Neural cell (in vitro differentiated cells): ENCODE measurements at regions not wholly inside any gene's neighbourhood (a gene's known extent, or its start where the extent isn't known, plus 50 kb on each side); places are given as distances from the start of the nearest gene placed in this dataset.

Experiments used
- H2AFZ ChIP-seq: fragments of 200-600, 300-800 bp; sonication (generic), shearing (Covaris generic); 2 replicates; pipeline ENCODE4 v1.6.0; 2014; ENCODE audit warnings: low read depth, mild to moderate bottlenecking, antibody characterized with exemption, low read length, moderate library complexity
- H3F3A ChIP-seq: fragments of 200-600 bp; shearing (Covaris generic); 2 replicates; pipeline ENCODE4 v1.6.1; 2016; ENCODE audit warnings: mild to moderate bottlenecking, moderate library complexity, mixed read lengths, antibody characterized with exemption, low read length; ENCODE audit not compliant: insufficient read depth, poor library complexity, severe bottlenecking
- H3K27ac ChIP-seq: fragments of 200-600, 300-800 bp; sonication (generic), shearing (Covaris generic); 2 replicates; pipeline ENCODE4 v1.5.1; 2014; ENCODE audit warnings: mild to moderate bottlenecking, low read length, moderate library complexity
- H3K27me3 ChIP-seq: fragments of 300-800, 200-600 bp; sonication (generic), shearing (Covaris generic); 2 replicates; pipeline ENCODE4 v1.6.0; 2014; ENCODE audit warnings: mild to moderate bottlenecking, low read depth, low read length, moderate library complexity; ENCODE audit not compliant: insufficient read depth
- H3K36me3 ChIP-seq: fragments of 300-800, 200-600 bp; sonication (generic), shearing (Covaris generic); 2 replicates; pipeline ENCODE4 v1.5.1; 2014; ENCODE audit warnings: mild to moderate bottlenecking, antibody characterized with exemption, low read length, moderate library complexity; ENCODE audit not compliant: insufficient read depth
- H3K4me2 ChIP-seq: fragments of 300-800, 200-600 bp; sonication (generic), shearing (Covaris generic); 2 replicates; pipeline ENCODE4 v1.6.0; 2014; ENCODE audit warnings: mild to moderate bottlenecking, low read length
- H3K4me3 ChIP-seq: fragments of 300-800, 200-600 bp; sonication (generic), shearing (Covaris generic); 2 replicates; pipeline ENCODE4 v1.5.1; 2014; ENCODE audit warnings: mild to moderate bottlenecking, low read length, moderate library complexity
- H3K79me2 ChIP-seq: fragments of 200-600 bp; shearing (Covaris generic); replicated peaks from 2 replicates; pipeline ENCODE4 v1.6.0; 2014; ENCODE audit warnings: mild to moderate bottlenecking, low read length, moderate library complexity; ENCODE audit not compliant: insufficient read depth
- H3K9ac ChIP-seq: fragments of 300-800, 200-600 bp; sonication (generic), shearing (Covaris generic); 2 replicates; pipeline ENCODE4 v1.6.1; 2016; ENCODE audit warnings: mild to moderate bottlenecking, low read length, mixed read lengths
- H3K9me2 ChIP-seq: fragments of 200-600 bp; shearing (Covaris generic); 2 replicates; pipeline ENCODE4 v1.6.1; 2016; ENCODE audit warnings: mild to moderate bottlenecking, low read length, mixed read lengths; ENCODE audit not compliant: insufficient read depth
- H3K9me3 ChIP-seq: fragments of 200-600, 300-800 bp; sonication (generic), shearing (Covaris generic); 2 replicates; pipeline ENCODE4 v1.6.1; 2016; ENCODE audit warnings: mild to moderate bottlenecking, mixed run types, low read length, moderate library complexity, mixed read lengths
- H4K20me1 ChIP-seq: fragments of 200-600 bp; shearing (Covaris generic); 2 replicates; pipeline ENCODE4 v1.6.1; 2016; ENCODE audit warnings: mild to moderate bottlenecking, mixed run types; ENCODE audit not compliant: insufficient read depth
- EP300 ChIP-seq: fragments of 450-650 bp; conservative IDR thresholded peaks from 2 replicates; pipeline ENCODE4 v1.6.1; 2014; ENCODE audit warnings: antibody characterized with exemption, mild to moderate bottlenecking, moderate library complexity; ENCODE audit not compliant: poor library complexity, severe bottlenecking
- EZH2 ChIP-seq: fragments of 200-600, 300-800 bp; shearing (Covaris generic), sonication (generic); IDR thresholded peaks from 2 replicates; pipeline ENCODE4 v1.6.1; 2014; ENCODE audit warnings: antibody characterized with exemption, low read length, borderline replicate concordance, mild to moderate bottlenecking; ENCODE audit not compliant: insufficient read depth, poor library complexity, severe bottlenecking
- MXI1 ChIP-seq: fragments of 450-650 bp; conservative IDR thresholded peaks from 2 replicates; pipeline ENCODE4 v1.6.1; 2014; ENCODE audit warnings: antibody characterized with exemption, mild to moderate bottlenecking; ENCODE audit not compliant: poor library complexity, severe bottlenecking
- POLR2AphosphoS5 ChIP-seq: IDR thresholded peaks from 2 replicates; pipeline ENCODE4 v1.6.1; 2012
- RAD21 ChIP-seq: fragments of 450-650 bp; conservative IDR thresholded peaks from 2 replicates; pipeline ENCODE4 v1.6.1; 2014; ENCODE audit warnings: antibody characterized with exemption, mild to moderate bottlenecking, moderate library complexity
- SMC3 ChIP-seq: fragments of 450-650 bp; conservative IDR thresholded peaks from 2 replicates; pipeline ENCODE4 v1.6.1; 2014; ENCODE audit warnings: antibody characterized with exemption, mild to moderate bottlenecking, moderate library complexity; ENCODE audit not compliant: poor library complexity
- TAF1 ChIP-seq: IDR thresholded peaks from 2 replicates; pipeline ENCODE4 v1.6.1; 2012; ENCODE audit warnings: low read depth
- TF ChIP-seq, protein P1 (sequence below): IDR thresholded peaks from 2 replicates; pipeline ENCODE4 v1.6.1; 2012; ENCODE audit warnings: borderline replicate concordance
- TF ChIP-seq, protein P2 (sequence below): fragments of 450-650 bp; IDR thresholded peaks from 2 replicates; pipeline ENCODE4 v1.5.1; 2014; ENCODE audit warnings: antibody characterized with exemption, mild to moderate bottlenecking, moderate library complexity; ENCODE audit not compliant: poor library complexity, severe bottlenecking

GRCh38 chr2:126799301-126799700 lies 99.4 kb upstream of the TEX51 start:
- no peak overlapping the region for H2AFZ ChIP-seq
- no peak overlapping the region for H3K4me2 ChIP-seq
- no peaks in the 10 kb centered on the region for H3F3A ChIP-seq
- no peak overlapping the region for H3K27ac ChIP-seq
- H3K9me2 ChIP-seq: no peaks in the 10 kb centered on the region
- TF ChIP-seq SMC3 (no peak), MXI1 (no peak), EZH2 (no peak), TAF1 (no peak), EP300 (no peak), POLR2AphosphoS5 (no peak), RAD21 (no peak)
- TF ChIP-seq, protein P1, sequence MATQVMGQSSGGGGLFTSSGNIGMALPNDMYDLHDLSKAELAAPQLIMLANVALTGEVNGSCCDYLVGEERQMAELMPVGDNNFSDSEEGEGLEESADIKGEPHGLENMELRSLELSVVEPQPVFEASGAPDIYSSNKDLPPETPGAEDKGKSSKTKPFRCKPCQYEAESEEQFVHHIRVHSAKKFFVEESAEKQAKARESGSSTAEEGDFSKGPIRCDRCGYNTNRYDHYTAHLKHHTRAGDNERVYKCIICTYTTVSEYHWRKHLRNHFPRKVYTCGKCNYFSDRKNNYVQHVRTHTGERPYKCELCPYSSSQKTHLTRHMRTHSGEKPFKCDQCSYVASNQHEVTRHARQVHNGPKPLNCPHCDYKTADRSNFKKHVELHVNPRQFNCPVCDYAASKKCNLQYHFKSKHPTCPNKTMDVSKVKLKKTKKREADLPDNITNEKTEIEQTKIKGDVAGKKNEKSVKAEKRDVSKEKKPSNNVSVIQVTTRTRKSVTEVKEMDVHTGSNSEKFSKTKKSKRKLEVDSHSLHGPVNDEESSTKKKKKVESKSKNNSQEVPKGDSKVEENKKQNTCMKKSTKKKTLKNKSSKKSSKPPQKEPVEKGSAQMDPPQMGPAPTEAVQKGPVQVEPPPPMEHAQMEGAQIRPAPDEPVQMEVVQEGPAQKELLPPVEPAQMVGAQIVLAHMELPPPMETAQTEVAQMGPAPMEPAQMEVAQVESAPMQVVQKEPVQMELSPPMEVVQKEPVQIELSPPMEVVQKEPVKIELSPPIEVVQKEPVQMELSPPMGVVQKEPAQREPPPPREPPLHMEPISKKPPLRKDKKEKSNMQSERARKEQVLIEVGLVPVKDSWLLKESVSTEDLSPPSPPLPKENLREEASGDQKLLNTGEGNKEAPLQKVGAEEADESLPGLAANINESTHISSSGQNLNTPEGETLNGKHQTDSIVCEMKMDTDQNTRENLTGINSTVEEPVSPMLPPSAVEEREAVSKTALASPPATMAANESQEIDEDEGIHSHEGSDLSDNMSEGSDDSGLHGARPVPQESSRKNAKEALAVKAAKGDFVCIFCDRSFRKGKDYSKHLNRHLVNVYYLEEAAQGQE: no peak
- TF ChIP-seq, protein P2, sequence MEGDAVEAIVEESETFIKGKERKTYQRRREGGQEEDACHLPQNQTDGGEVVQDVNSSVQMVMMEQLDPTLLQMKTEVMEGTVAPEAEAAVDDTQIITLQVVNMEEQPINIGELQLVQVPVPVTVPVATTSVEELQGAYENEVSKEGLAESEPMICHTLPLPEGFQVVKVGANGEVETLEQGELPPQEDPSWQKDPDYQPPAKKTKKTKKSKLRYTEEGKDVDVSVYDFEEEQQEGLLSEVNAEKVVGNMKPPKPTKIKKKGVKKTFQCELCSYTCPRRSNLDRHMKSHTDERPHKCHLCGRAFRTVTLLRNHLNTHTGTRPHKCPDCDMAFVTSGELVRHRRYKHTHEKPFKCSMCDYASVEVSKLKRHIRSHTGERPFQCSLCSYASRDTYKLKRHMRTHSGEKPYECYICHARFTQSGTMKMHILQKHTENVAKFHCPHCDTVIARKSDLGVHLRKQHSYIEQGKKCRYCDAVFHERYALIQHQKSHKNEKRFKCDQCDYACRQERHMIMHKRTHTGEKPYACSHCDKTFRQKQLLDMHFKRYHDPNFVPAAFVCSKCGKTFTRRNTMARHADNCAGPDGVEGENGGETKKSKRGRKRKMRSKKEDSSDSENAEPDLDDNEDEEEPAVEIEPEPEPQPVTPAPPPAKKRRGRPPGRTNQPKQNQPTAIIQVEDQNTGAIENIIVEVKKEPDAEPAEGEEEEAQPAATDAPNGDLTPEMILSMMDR: no peak
- no peak overlapping the region for H3K9ac ChIP-seq
- H3K27me3 ChIP-seq: no peaks in the 10 kb centered on the region
- no peaks in the 10 kb centered on the region for H3K79me2 ChIP-seq
- no peaks in the 10 kb centered on the region for H4K20me1 ChIP-seq
- no peak overlapping the region for H3K4me3 ChIP-seq
- H3K9me3 ChIP-seq: no peaks in the 10 kb centered on the region
- no peaks in the 10 kb centered on the region for H3K36me3 ChIP-seq

- TF ChIP-seq RAD21 (no peak), MXI1 (no peak), TAF1 (no peak), SMC3 (no peak), EZH2 (no peak), POLR2AphosphoS5 (no peak), EP300 (no peak)
- TF ChIP-seq, protein P1: no peak
- TF ChIP-seq, protein P2: no peak
Measured at GRCh38 chr2:126801473-126801872, 97.2 kb upstream of the TEX51 start.

More at GRCh38 chr2:126801473-126801872, 97.2 kb upstream of the TEX51 start:
- H4K20me1 ChIP-seq: no peaks in the 10 kb centered on the region
- no peaks in the 10 kb centered on the region for H3K79me2 ChIP-seq
- H3K27me3 ChIP-seq: no peaks in the 10 kb centered on the region
- no peak overlapping the region for H3K27ac ChIP-seq
- H3K9ac ChIP-seq: no peak overlapping the region
- H3K9me2 ChIP-seq: no peaks in the 10 kb centered on the region
- no peaks in the 10 kb centered on the region for H3F3A ChIP-seq
- H2AFZ ChIP-seq: no peak overlapping the region
- H3K4me3 ChIP-seq: no peak overlapping the region
- H3K36me3 ChIP-seq: no peaks in the 10 kb centered on the region
- H3K9me3 ChIP-seq: no peaks in the 10 kb centered on the region
- H3K4me2 ChIP-seq: no peak overlapping the region
